ENCODE measurements at regions not wholly inside any gene's neighbourhood (a gene's known extent, or its start where the extent isn't known, plus 50 kb on each side); places are given as distances from the start of the nearest gene placed in this dataset.

DNA sequence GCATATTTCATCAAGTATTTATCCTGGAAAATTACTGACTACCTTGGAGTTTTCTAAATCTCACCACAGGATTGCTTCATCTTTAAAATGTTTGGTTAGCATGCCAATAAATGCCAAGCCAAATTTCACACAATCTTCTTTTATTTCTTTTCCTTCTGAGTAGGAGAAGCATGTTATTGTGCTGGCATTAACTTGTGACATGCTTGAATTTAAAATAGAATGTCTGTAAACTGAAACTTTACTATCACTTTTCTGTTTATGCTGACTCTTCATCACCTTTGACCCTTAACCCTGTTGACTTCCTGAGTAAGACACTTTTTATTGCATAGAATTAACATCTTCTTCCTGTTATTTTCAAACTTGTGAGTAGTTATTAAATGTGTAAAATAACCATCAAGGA is 56.2 kb upstream of the LRRTM4 start:
- no peak for DNase-seq

DNA sequence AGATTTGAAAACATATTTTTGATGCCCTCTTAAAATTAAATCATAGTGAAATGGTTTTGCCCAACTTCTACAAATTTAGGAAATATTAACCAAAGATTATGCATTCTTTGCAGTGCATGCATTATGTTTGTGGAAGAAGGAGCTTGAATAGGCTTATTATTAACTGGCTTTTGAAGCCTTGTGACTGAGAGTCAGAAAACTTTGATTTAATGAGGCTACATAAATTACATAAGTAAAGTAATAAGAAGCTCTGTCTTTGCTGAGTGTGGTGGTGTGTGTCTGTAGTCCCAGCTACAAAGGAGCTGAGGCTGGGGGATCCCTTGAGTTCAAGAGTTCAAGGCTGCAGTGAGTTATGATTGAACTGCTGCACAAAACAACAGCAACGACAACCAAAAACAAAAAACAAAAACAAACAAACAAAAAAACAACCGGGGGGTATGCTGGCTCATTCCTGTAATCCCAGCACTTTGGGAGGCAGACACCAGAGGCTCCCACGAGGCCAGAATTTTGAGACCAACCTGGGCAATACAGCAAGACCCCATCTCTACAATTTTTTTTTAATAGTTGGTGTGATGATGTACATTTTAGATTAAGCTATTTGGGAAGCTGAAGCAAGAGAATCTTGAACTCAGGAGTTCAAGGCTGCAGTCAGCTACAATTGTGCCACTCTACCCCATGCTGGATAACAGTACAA is 57.0 kb upstream of the LRRTM4 start:
- DNase-seq: no peak

DNA sequence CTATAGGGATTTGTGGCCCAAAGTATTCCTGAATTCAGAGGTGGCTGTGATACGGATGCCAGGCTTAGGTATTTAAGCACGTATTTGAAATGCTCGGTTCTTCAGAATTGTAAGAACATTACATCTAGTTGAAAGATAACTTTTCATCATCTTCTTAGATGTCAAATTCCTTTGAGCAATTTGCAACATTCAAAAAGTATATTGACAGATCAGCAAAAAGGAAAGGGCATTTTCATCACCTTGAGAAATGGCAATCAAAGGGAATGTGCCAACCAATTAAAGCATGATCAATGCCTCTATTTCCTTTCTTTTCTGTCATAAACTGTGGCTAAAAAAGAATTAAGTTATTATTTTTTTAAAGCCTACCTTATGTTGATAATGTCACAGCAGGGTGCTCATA is 66.3 kb upstream of the LRRTM4 start:
- DNase-seq: no peak

DNA sequence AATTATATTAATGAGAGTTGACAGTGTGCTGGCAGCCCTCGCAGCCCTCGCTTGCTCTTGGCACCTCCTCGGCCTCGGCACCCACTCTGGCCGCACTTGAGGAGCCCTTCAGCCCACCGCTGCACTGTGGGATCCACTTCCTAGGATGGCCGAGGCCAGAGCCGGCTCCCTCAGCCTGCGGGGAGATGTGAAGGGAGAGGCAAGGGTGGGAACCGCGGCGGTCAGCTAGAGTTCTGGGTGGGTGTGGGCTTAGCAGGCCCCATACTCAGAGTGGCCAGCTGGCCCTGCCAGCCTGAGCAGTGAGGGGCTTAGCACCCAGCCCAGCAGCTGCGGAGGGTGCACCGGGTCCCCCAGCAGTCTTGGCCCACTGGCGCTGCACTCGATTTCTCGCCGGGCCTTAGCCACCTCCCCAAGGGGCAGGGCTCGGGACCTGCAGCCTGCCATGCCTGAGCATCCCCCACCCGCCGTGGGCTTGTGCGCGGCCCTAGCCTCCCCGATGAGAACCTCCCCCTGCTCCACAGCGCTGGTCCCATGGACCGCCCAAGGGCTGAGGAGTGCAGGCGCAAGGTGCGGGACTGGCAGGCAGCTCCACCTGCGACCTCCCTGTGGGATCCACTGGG is 68.2 kb upstream of the LRRTM4 start:
- no peak for DNase-seq

DNA sequence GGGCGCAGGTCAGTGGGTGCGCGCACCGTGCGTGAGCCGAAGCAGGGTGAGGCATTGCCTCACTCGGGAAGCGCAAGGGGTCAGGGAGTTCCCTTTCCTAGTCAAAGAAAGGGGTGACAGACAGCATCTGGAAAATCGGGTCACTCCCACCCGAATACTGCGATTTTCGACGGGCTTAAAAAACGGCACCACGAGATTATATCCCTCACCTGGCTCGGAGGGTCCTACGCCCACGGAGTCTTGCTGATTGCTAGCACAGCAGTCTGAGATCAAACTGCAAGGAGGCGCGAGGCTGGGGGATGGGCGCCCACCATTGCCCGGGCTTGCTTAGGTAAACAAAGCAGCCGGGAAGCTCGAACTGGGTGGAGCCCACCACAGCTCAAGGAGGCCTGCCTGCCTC is 70.8 kb upstream of the LRRTM4 start:
- peak; percentile 11 for DNase-seq

DNA sequence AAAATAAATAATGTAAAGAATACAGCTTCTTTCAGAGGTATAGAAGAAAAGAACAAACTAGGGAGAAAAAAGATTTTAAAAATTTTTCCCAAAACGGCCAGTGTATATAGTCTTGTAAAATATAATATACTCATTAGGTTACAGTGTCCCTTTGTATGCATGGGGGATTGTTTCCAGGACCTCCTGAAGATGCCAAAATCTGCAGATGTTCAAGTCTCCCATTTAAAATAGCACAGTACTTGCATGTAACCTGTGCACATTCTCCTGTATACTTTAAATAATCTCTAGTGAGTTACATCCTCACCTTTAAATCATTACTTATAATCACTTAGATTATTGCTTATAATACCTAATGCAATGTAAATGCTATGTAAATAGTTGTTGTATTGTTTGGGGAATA is 80.6 kb upstream of the LRRTM4 start:
- DNase-seq: no peak

DNA sequence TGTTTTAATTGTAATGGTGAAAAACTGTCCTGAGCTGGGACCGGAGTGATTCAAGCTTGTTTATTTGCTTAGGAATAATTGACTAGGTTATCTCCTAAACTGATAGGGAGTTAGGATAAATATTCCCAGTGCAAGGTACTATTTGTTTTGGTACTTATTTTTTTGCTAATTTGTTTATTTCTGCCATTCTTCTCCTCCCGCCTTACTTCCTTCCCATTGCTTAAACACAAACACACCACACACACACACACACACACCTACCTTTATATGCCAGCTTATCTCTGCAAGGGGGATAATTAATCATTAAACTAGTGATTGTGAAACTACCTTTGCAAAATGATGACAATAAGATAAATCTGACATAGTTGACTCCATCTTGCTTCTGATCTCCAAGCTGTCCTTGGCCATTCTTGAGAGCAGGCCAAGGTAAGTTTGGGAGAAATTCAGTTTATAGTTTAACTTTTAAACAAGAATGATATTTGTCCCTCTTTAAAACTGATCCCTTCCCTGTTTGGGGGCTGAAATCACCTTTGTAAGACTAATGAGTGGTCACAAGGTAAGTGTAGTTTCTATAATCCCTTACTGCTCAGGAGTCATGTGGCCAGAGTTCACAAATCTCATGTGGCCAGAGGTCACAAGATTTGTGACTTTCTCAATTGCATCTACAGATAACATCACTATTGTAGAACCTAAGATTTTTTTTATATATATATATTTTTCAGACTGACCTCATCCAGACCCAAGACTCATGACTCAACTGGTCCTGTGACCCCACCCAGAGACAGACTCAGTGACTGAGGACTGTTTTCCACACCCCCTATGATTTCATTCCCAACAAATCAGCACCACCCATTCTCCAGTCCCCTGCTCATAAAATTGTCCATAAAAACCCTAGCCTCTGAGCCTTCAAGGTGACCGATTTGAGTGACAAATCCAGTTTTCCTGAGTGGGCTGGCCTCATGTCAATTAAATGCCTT is 83.1 kb upstream of the LRRTM4 start:
- DNase-seq: no peak

DNA sequence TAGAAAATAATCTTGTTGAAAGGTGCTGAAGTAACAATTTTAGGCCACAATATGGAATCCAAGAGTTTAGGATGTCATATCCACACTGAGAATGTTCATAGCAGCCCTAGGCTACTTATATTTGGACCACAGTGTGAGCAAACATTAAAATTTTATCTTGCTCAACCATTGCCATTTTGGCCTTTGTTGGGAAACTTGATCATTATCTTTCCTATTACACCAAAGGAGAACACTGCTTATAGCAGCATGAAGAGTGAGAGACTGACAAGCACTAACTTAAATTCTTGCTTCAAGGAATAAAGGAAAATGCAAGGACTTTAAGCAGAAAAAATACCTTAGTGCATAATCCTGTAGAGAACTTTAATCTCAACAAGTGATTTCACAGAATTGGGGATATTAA is 86.3 kb upstream of the LRRTM4 start:
- DNase-seq: no peak

DNA sequence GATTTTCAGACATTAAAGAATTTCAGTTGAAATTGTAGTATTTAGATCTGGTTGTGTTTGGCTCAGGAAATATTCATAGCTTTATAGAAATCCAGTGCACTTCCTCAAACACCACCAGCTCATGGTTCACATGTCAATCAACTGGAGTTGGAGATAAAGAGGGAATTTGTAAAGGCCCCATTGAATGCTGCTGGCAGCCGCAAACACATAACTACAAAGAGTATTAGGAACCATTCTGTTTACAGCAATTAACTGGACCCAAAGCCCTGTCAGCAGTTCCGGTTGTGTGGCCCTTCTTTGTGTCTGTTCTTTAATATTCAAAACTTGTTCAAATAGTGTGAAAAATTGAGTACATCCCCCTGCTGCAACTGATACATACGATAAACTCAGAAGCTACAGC is 107.4 kb upstream of the LRRTM4 start:
- no peak for DNase-seq

DNA sequence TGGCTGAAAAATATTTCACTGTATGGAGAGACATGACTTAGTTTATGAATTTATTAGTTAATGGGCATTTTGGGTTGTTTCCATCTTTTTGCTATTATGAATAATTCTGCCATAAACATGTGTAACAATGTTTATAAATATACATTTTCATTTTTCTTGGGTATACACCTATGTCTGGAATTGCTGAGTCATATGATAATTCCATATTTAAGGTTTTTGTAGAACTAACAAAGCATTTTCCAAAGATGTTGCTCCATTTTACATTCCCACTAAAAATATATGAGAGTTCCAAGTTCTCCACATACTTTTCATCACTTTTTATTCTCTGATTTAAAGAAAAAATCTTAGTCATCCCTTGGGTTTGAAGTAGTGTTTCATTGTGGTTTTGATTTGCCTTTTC is 108.8 kb upstream of the LRRTM4 start:
- no peak for DNase-seq

DNA sequence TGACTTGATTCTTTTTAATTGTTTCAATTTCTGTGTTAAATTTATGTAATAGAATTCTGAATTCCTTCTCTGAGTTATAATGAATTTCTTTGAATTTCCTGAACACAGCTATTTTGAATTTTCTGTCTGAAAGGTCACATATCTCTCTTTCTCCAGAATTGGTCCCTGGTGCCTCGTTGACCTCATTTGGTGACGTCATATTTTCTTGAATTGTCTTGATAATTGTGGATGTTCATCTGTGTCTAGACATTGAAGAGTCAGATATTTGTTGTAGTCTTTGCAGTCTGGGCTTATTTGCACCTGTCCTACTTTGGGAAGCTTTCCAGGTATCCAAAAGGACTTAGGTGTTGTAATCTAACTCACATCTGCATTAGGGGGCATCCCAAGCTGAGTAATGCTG is 111.4 kb upstream of the LRRTM4 start:
- no peak for DNase-seq

DNA sequence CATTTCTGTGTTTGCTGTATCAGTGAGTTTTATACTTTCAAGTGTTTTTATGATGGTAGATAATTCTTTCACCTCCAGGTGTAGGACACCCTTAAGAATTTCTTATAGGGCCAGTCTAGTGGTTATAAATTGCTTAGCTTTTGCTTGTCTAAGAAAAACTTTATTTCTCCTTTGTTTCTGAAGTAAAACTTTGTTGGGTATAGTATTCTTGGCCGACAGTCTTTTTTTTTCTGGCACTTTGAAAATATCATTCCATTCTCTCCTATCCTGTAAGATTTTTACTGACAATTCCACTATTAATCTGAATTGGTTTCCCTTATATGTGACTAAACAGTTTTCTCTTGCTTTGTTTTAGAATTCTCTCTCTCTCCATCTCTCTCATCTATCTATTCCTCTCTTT is 118.7 kb upstream of the LRRTM4 start:
- no peak for DNase-seq

DNA sequence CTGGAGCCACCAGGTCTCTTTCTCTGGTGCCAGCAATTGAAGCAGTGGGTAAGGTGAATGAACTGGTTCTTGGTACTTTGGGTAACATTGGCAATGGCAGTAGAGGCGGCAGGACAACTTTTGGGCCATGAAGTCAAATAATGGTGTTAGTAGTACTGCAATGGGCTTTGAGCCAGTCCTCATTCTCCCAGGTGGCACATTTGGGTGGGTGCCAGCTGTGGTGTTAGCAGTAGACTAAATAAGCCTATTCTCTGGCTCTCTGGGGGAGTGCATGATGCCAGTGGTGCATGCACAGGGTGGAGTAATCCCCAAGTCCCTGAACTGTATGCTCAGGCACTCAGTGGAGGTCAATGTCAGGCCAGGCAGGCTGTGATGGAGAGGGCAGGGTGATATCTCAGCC is 120.2 kb upstream of the LRRTM4 start:
- DNase-seq: no peak

DNA sequence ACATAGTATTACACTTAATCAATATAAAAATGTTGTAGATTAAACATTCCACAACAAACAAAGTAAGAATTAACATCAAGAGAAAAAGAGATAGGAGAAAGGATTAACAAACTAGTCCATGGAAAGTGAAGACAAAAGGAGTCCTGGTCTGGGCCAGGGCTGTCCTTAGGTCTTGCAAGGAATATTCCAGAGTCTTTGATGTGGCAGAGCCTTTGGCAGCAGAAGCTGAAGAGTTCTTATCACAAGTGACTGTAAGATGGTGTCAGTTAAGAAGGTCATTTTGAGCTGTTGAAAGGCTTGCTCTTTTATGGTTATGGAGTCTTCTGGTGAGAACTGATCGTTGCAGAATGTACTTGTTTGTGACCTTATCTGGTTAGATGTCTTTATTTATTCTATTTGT is 127.7 kb upstream of the LRRTM4 start:
- no peak for DNase-seq

DNA sequence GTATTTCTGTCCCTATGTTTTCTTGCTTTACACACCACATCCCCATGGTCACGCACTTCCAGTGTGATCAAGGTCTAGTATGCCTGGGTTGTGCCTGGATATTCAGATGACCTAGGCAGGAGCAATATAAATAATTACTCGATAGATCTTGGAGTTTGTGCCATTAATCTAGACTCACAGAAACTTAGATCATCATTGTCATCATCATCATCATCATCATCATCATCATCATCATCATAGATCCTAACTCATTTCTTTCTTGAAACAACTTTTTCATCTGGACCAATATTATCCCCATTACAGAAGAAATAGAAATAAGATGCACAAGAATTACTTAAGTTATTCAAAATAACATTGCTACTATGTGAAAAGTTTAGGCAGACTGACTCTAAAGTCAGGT is 130.3 kb upstream of the LRRTM4 start:
- no peak for DNase-seq

DNA sequence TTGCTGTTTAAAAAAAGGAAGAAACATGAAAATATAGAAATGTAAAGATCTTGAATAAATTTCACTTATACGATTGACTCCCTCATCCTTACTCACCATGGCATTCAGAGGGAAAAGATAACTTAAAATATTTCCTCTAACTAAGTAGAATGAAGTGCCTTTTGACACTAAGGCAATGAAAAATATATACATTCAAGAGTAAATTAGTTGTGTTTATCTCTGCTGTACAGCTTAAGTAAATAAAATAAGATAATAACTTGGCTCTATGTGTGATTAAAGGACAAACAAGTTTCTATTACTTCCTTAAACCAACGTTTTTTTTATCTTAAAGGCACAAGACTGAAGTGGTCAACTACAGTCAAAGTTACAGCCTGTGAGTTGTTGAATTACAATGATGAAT is 142.3 kb upstream of the LRRTM4 start:
- DNase-seq: no peak

DNA sequence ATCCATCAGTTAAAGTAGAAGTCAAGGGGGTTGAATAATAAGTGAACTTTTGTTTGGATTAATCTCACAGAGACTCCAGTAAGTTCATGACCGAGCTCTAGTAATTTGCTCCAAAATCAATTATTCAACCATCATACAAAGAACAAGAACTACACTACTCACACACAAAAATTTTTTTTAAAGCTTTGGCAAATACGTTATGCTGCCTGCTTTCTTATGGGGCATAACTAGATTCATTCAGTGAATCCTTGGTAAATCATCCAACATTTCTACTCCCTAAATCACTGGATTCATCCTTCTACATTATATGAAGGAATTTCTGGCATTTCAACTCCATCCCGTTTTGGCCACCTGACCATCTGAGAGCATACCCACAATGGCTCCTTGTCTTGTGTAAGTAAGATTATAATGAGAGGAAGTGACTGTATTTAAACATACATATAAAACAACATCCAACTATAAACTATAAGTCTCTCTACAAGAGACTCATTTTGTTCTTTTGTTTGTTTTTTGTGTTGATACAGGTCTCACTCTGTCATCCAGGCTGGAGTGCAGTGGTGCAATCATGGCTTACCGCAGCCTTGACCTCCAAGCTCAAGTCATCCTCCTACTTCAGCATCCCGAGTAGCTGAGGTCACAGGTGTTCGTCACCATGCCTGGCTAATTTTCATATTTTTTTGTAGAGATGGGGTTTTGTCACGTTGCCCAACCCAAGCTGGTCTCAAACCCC is 144.2 kb upstream of the LRRTM4 start:
- DNase-seq: no peak

DNA sequence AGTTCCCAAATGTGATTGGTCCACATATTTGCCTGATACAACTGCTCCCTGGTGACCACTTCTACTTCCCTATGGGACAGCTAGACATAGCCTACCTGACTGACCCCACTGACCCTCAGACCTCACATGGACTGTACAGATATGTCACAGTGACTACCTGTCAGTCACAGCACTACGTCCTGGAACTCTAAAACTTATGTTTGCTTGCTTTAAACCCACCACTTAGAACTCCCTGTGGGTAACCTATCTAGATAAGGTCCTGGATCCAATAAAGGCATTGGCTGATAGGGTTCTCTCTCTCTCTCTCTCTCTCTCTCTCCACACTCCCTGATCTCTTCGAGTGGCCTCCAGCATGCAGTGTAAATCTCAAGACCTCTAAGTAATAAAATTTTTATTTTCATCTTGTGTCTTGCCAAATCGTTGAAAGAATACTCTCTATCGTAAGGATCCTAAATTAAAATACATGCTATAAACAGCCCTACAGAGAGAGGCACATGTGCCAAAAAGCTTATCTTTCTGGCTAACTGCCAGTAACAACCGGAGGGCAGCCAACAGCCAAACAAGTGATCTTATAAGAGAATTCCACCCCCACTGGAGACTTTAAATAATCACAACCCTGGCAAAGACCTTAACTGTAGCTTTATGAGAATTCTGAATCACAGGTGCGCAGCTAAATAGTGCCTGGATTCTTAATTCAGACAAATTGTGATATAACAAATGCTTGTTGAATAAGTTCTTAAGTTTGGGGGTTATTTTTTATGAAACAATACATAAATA is 162.6 kb upstream of the LRRTM4 start:
- peak; percentile 2 for DNase-seq

DNA sequence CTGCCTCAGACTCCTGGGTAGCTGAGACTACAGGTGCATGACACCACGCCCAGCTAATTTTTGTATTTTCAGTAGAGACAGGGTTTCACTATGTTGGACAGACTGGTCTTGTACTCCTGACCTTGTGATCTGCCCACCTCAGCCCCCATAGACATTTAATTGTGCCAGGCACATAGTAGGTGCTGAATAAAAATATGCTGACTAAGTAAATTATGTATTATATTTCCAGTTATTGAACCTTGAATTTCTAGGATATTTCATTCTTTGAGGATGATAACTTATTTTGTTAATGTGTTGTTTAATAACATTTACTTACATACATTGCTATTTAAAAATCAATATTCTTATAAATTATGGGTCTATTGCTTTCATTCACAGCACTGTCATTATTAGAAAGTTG is 190.4 kb upstream of the LRRTM4 start:
- DNase-seq: no peak

DNA sequence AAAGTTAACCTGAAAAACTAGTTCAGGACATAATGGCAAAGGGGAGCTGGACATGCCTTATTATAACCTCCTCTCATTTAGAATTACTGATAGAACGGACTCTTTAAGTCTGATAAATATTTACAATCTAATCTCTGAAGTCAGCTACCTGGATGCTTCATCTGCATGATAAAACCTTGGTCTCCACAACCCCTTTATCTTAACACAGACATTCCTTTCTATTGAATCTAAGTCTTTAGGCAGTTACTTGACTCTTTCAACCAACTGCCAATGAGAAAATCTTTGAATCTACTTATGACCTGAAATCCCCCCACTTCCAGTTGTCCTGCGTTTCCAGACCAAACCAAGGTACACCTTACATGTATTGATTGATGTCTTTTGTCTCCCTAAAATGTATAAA is 191.2 kb upstream of the LRRTM4 start:
- DNase-seq: no peak

DNA sequence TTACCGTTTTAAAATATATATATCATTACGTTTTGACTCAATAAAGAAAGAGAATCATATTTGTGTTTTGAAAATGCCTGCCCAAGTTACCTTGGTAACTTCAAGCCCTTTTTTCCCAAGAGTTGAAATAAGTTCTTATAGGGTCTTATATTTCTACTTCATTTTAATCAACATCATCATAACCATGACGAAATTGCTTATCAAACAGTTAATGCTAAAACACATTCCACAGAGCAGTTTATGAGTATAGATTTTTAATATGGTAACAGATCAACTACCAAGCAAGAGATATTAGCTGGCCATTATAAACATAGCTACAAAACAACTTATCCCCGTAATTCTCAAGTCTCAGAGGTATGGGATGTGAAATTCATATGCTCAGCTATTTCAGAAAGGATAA is 197.9 kb upstream of the LRRTM4 start:
- DNase-seq: no peak

DNA sequence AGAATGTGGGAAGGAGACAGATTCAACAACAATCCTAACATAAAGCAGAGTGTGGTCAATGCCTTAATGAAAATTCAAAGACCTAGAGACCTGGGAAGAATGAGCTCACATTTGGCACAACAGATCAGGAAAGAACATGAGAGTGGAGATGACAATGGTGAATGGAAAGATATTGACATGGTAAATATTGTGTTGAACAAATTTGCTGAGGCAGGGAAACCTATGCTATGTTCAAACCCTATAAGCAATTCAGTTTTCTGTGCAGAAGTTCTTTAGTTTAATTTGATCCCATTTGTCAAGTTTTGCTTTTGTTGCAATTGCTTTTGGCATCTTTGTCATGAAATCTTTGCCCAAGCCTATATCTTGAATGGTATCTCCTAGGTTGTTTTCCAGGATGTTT is 199.4 kb upstream of the LRRTM4 start:
- no peak for DNase-seq

DNA sequence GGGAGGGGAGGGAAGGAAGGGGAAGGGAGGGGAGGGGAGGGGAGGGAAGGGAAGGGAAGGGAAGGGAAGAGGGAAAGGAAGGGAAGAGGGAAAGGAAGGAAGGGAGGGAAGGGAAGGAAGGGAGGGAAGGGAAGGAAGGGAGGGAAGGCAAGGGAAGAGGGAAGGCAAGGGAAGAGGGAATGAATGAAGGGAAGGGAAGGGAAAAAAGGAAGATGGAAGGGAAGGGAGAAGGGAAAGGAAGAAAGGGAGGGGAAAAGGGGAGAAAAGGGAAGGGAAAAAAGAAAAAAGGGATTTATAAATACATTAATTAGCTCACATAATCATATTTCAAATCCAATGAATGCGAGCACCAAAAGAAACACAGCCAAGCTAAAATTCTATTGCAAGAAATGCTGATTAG is 202.9 kb upstream of the LRRTM4 start:
- DNase-seq: no peak
